HEK293T (cell line): ENCODE measurements at regions not wholly inside any gene's neighbourhood (a gene's known extent, or its start where the extent isn't known, plus 50 kb on each side); places are given as distances from the start of the nearest gene placed in this dataset.

Source experiments
- FOXA1 ChIP-seq: fragments of 450-650 bp; IDR thresholded peaks from 2 replicates; pipeline ENCODE4 v1.6.1; 2016; ENCODE audit warnings: mild to moderate bottlenecking
- TARDBP ChIP-seq: fragments of 450-650 bp; IDR thresholded peaks from 2 replicates; pipeline ENCODE4 v1.6.1; 2016
- ZNF384 ChIP-seq: fragments of 450-650 bp; IDR thresholded peaks from 2 replicates; pipeline ENCODE4 v1.6.1; 2016

DNA sequence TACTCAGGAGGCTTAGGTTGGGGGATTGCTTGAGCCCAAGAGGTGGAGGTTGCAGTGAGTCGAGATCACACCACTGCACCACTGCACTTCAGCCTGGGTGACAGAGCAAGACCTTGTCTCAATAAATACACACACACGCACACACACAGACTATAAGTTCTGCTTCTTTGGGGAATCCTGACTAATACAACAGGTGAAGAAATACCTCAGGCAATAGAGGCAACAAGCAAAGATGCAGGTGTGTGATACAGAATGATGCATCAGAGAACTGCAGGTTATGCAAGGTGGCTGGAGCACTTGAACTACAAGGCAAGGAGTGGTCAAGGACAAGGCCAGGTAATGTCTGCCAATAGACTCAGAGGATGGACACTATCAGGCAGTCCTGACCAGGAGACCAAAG is 117.6 kb upstream of the ZNF678 start:
- no peak for TF ChIP-seq FOXA1
- no peak for TF ChIP-seq ZNF384
- no peak for TF ChIP-seq TARDBP
